ENCODE measurements at regions not wholly inside any gene's neighbourhood (a gene's known extent, or its start where the extent isn't known, plus 50 kb on each side); places are given as distances from the start of the nearest gene placed in this dataset.
"Not testable (repeated sequence)": the region's sequence is repeated elsewhere in the genome, so short reads cannot be mapped to it uniquely, and the experiment has no call there.

GRCh38 chr3:186442162-186442561 lies 80.1 kb upstream of the DGKG start:
- DNase-seq (ENCODE audit: low read depth), result no peak
- no peak overlapping the region for H3K4me3 ChIP-seq (ENCODE audit: low read depth, low read length)
- no peaks in the 10 kb centered on the region for H3K27me3 ChIP-seq (ENCODE audit: control insufficient read depth, insufficient read depth, low read length)
- H3K36me3 ChIP-seq (ENCODE audit: control insufficient read depth, insufficient read depth, low read length), result no peaks in the 10 kb centered on the region
- TF ChIP-seq CTCF (IDR thresholded peaks at IDR 0.05; ENCODE audit: insufficient read depth, low read length, severe bottlenecking), result no peak
- no peak for FAIRE-seq

- TF ChIP-seq CTCF (IDR thresholded peaks at IDR 0.05; ENCODE audit: insufficient read depth, low read length, severe bottlenecking), result no peak
- H3K27me3 ChIP-seq (ENCODE audit: control insufficient read depth, insufficient read depth, low read length), result no peaks in the 10 kb centered on the region
- FAIRE-seq, result no peak
- no peak for DNase-seq (ENCODE audit: low read depth)
- no peaks in the 10 kb centered on the region for H3K36me3 ChIP-seq (ENCODE audit: control insufficient read depth, insufficient read depth, low read length)
- H3K4me3 ChIP-seq (ENCODE audit: low read depth, low read length), result no peak overlapping the region
These were observed 78.9 kb upstream of the DGKG start for GRCh38 chr3:186440891-186441290.

- DNase-seq (ENCODE audit: low read depth) (no peak), FAIRE-seq (no peak)
- Histone ChIP-seq H3K4me3 (ENCODE audit: low read depth, low read length) (no peak overlapping the region), H3K27me3 (ENCODE audit: control insufficient read depth, insufficient read depth, low read length) (no peaks in the 10 kb centered on the region), H3K36me3 (ENCODE audit: control insufficient read depth, insufficient read depth, low read length) (no peaks in the 10 kb centered on the region)
- TF ChIP-seq CTCF (IDR thresholded peaks at IDR 0.05; ENCODE audit: insufficient read depth, low read length, severe bottlenecking), result no peak
These were observed 77.7 kb upstream of the DGKG start for GRCh38 chr3:186439725-186440124.

GRCh38 chr3:186435332-186435731 lies 73.3 kb upstream of the DGKG start:
- not testable (repeated sequence) for DNase-seq (ENCODE audit: low read depth); FAIRE-seq; H3K27me3 ChIP-seq (ENCODE audit: control insufficient read depth, insufficient read depth, low read length); H3K36me3 ChIP-seq (ENCODE audit: control insufficient read depth, insufficient read depth, low read length); H3K4me3 ChIP-seq (ENCODE audit: low read depth, low read length)

GRCh38 chr3:186432944-186433732 lies 71.1 kb upstream of the DGKG start:
- DNase-seq (ENCODE audit: low read depth) (no peak), FAIRE-seq (no peak)
- Histone ChIP-seq H3K36me3 (ENCODE audit: control insufficient read depth, insufficient read depth, low read length) (no peaks in the 10 kb centered on the region), H3K27me3 (ENCODE audit: control insufficient read depth, insufficient read depth, low read length) (peaks cover 2% of the 10 kb centered on the region), H3K4me3 (ENCODE audit: low read depth, low read length) (no peak overlapping the region)
- no peak for TF ChIP-seq CTCF (IDR thresholded peaks at IDR 0.05; ENCODE audit: insufficient read depth, low read length, severe bottlenecking)

GRCh38 chr3:186432189-186432588 lies 70.2 kb upstream of the DGKG start:
- no peak for DNase-seq (ENCODE audit: low read depth)
- no peak for FAIRE-seq
- Histone ChIP-seq H3K4me3 (ENCODE audit: low read depth, low read length) (no peak overlapping the region), H3K36me3 (ENCODE audit: control insufficient read depth, insufficient read depth, low read length) (no peaks in the 10 kb centered on the region), H3K27me3 (ENCODE audit: control insufficient read depth, insufficient read depth, low read length) (peaks cover 2% of the 10 kb centered on the region)
- TF ChIP-seq CTCF (IDR thresholded peaks at IDR 0.05; ENCODE audit: insufficient read depth, low read length, severe bottlenecking), result no peak

Data from bronchial epithelial cell (primary cell).